HG03521 (cell line): ENCODE measurements at regions not wholly inside any gene's neighbourhood (a gene's known extent, or its start where the extent isn't known, plus 50 kb on each side); places are given as distances from the start of the nearest gene placed in this dataset.

ENCODE experiments used
- ATAC-seq: cut with Tn5 transposase; IDR thresholded peaks from one replicate; pipeline ENCODE4 v1.9.1; 2021; ENCODE audit warnings: mild to moderate bottlenecking, moderate library complexity; ENCODE audit not compliant: unreplicated experiment

- ATAC-seq, result no peak
Observed at GRCh38 chr11:11045156-11045930, 187.5 kb upstream of the ZBED5 start.

- no peak for ATAC-seq
Observed at GRCh38 chr11:11044137-11044855, 186.4 kb upstream of the ZBED5 start.

GRCh38 chr11:11043721-11044120, 185.9 kb upstream of the ZBED5 start:
- ATAC-seq, result no peak

GRCh38 chr11:11039208-11039965, 181.5 kb upstream of the ZBED5 start:
- ATAC-seq, result no peak

- no peak for ATAC-seq
Observed at GRCh38 chr11:11038782-11039181, 180.9 kb upstream of the ZBED5 start.

- no peak for ATAC-seq
Observed at GRCh38 chr11:11038352-11038751, 180.5 kb upstream of the ZBED5 start.

- no peak for ATAC-seq
Observed at GRCh38 chr11:11036848-11037732, 179.2 kb upstream of the ZBED5 start.

GRCh38 chr11:11036185-11036847, 178.5 kb upstream of the ZBED5 start:
- ATAC-seq, result no peak

GRCh38 chr11:11035331-11035730, 177.5 kb upstream of the ZBED5 start:
- no peak for ATAC-seq

- ATAC-seq, result no peak
Observed at GRCh38 chr11:11034476-11034875, 176.6 kb upstream of the ZBED5 start.

- no peak for ATAC-seq
Observed at GRCh38 chr11:11032066-11032465, 174.2 kb upstream of the ZBED5 start.

GRCh38 chr11:11029027-11029426, 171.2 kb upstream of the ZBED5 start:
- ATAC-seq, result no peak

GRCh38 chr11:11028017-11028692, 170.3 kb upstream of the ZBED5 start:
- peak; percentile 61 for ATAC-seq

- no peak for ATAC-seq
Observed at GRCh38 chr11:11027288-11027687, 169.4 kb upstream of the ZBED5 start.

GRCh38 chr11:11025087-11025486, 167.2 kb upstream of the ZBED5 start:
- no peak for ATAC-seq

GRCh38 chr11:11022125-11022730, 164.4 kb upstream of the ZBED5 start:
- no peak for ATAC-seq

GRCh38 chr11:11021563-11021962, 163.7 kb upstream of the ZBED5 start:
- no peak for ATAC-seq

GRCh38 chr11:11020747-11021149, 162.9 kb upstream of the ZBED5 start:
- no peak for ATAC-seq

- no peak for ATAC-seq
Observed at GRCh38 chr11:11020219-11020726, 162.4 kb upstream of the ZBED5 start.
